ENCODE measurements at regions not wholly inside any gene's neighbourhood (a gene's known extent, or its start where the extent isn't known, plus 50 kb on each side); places are given as distances from the start of the nearest gene placed in this dataset.

GRCh38 chr12:13769966-13770365, 211.4 kb downstream of the GRIN2B start:
- TF ChIP-seq, protein P1, sequence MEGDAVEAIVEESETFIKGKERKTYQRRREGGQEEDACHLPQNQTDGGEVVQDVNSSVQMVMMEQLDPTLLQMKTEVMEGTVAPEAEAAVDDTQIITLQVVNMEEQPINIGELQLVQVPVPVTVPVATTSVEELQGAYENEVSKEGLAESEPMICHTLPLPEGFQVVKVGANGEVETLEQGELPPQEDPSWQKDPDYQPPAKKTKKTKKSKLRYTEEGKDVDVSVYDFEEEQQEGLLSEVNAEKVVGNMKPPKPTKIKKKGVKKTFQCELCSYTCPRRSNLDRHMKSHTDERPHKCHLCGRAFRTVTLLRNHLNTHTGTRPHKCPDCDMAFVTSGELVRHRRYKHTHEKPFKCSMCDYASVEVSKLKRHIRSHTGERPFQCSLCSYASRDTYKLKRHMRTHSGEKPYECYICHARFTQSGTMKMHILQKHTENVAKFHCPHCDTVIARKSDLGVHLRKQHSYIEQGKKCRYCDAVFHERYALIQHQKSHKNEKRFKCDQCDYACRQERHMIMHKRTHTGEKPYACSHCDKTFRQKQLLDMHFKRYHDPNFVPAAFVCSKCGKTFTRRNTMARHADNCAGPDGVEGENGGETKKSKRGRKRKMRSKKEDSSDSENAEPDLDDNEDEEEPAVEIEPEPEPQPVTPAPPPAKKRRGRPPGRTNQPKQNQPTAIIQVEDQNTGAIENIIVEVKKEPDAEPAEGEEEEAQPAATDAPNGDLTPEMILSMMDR (IDR thresholded peaks at IDR 0.05; ENCODE audit: insufficient read depth, low read length), result no peak
- no peak for TF ChIP-seq POLR2AphosphoS5 (IDR thresholded peaks at IDR 0.05; ENCODE audit: low read depth)
- TF ChIP-seq, protein P2, sequence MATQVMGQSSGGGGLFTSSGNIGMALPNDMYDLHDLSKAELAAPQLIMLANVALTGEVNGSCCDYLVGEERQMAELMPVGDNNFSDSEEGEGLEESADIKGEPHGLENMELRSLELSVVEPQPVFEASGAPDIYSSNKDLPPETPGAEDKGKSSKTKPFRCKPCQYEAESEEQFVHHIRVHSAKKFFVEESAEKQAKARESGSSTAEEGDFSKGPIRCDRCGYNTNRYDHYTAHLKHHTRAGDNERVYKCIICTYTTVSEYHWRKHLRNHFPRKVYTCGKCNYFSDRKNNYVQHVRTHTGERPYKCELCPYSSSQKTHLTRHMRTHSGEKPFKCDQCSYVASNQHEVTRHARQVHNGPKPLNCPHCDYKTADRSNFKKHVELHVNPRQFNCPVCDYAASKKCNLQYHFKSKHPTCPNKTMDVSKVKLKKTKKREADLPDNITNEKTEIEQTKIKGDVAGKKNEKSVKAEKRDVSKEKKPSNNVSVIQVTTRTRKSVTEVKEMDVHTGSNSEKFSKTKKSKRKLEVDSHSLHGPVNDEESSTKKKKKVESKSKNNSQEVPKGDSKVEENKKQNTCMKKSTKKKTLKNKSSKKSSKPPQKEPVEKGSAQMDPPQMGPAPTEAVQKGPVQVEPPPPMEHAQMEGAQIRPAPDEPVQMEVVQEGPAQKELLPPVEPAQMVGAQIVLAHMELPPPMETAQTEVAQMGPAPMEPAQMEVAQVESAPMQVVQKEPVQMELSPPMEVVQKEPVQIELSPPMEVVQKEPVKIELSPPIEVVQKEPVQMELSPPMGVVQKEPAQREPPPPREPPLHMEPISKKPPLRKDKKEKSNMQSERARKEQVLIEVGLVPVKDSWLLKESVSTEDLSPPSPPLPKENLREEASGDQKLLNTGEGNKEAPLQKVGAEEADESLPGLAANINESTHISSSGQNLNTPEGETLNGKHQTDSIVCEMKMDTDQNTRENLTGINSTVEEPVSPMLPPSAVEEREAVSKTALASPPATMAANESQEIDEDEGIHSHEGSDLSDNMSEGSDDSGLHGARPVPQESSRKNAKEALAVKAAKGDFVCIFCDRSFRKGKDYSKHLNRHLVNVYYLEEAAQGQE (IDR thresholded peaks at IDR 0.05; ENCODE audit: insufficient replicate concordance, low read depth), result no peak
- TF ChIP-seq GABPA (IDR thresholded peaks at IDR 0.05; ENCODE audit: low read depth), result no peak
